Body of pancreas (tissue), 4 donors: ENCODE measurements at regions not wholly inside any gene's neighbourhood (a gene's known extent, or its start where the extent isn't known, plus 50 kb on each side); places are given as distances from the start of the nearest gene placed in this dataset.

Experiments used
- ATAC-seq: fragments of 150-250 bp; one replicate; pipeline ENCODE4 v1.9.1; 2016
- DNase-seq, 4 donors: peaks; one replicate each; pipeline ENCODE4 v3.0.0-alpha.2; 2019
- H3K27ac ChIP-seq, 4 donors: fragments of 200-600 bp; sonication (generic); 1 replicate in 3 of 4; 2 replicates in 1 of 4; pipeline versions ENCODE4 v1.5.1 to v1.6.1; 2016 to 2019; ENCODE audit warnings: mild to moderate bottlenecking in 1 of 4, mixed read lengths in 1 of 4, moderate library complexity in 1 of 4
- H3K27me3 ChIP-seq, 2 donors: fragments of 200-600 bp; sonication (generic); one replicate each; pipeline ENCODE4 v1.6.0; 2016; ENCODE audit warnings: mild to moderate bottlenecking in 1 of 2
- H3K36me3 ChIP-seq, 2 donors: fragments of 200-600 bp; sonication (generic); replicated peaks in 1 of 2; 2 replicates each; pipeline ENCODE4 v1.5.1; 2016; ENCODE audit warnings: low read depth in 2 of 2; ENCODE audit not compliant: insufficient read depth in 1 of 2
- H3K4me1 ChIP-seq: fragments of 200-600 bp; sonication (generic); one replicate; pipeline ENCODE4 v1.6.0; 2016
- H3K4me3 ChIP-seq, 2 donors: fragments of 200-600 bp; sonication (generic); 1 replicate in 1 of 2; 2 replicates in 1 of 2; pipeline ENCODE4 v1.5.1; 2016 to 2019
- H3K9me3 ChIP-seq, 3 donors: fragments of 200-600 bp; sonication (generic); 1 replicate in 2 of 3; 2 replicates in 1 of 3; pipeline ENCODE4 v1.5.1; 2016
- POLR2A ChIP-seq, 3 donors: fragments of 450-650 bp; IDR thresholded peaks; one replicate each; pipeline ENCODE4 v1.6.1; 2016; ENCODE audit warnings: antibody characterized with exemption in 3 of 3, mild to moderate bottlenecking in 2 of 3
- WGBS, 2 donors: methylation state at CpG; one replicate each; pipeline ENCODE4 v1.1.5; 2017; 5-methylcytosine and 5-hydroxymethylcytosine counted together
- intact Hi-C: fragments of 100-400 bp; cut with DNase I; formaldehyde crosslinking; loops from one replicate; pipeline ENCODE4 v1.15.1; 2023
- TF ChIP-seq, protein P1 (sequence below), 7 experiments: fragments of 450-650 bp in 4 of 7; fragments of 200-600 bp in 3 of 7; sonication (generic) in 3 of 7; IDR thresholded peaks; one replicate each; pipeline ENCODE4 v1.5.1; 2016 to 2019; ENCODE audit warnings: antibody characterized with exemption in 7 of 7

DNA sequence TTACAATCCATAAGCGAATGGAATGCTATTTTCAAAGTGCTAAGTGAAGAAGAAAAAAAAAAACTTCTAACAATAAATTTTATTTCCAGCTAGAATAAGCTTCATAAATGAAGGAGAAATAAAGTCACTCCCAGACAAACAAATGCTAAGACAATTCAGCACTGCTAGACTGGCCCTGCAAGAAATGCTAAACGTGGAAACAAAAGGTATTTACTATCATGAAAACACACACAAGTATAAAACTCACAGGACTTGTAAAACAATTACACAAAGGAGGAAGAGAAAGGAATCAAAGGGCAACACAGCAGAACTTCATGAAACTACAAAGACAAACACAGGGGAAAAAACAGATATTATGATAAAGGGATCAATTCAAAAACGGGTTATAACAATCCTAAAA, 85.8 kb upstream of the NELL2 start:
- 23 to 33% methylated on average over 3 of the region's 3 CpGs for WGBS, 2 donors
- intact Hi-C loops, result no loop called here
- no peak for DNase-seq

DNA sequence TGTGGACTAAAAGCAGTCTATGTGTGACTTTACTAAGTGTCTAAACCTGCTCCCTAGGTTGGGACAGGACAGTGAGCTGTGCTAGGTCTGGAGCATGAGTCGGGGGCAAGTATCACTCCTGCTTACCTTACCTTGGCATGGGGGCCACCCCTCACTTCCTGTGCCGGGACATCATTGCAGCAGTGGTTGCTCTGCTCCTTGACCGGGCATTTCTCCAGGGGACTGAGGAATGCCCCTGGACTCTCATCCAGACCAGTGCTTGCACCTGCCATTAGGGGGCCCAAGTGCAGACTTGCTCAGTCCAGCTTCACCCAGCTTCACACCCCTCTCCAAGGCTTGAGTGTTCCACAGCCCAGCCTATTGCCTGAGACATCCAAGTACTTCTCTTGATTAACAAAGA, 84.7 kb upstream of the NELL2 start:
- DNase-seq, result no peak
- 80 to 84% methylated on average over 2 to 3 of the region's 3 CpGs for WGBS, 2 donors
- H3K27ac ChIP-seq, result no peak overlapping the region
- no peaks in the 10 kb centered on the region for H3K9me3 ChIP-seq
- TF ChIP-seq, protein P1, sequence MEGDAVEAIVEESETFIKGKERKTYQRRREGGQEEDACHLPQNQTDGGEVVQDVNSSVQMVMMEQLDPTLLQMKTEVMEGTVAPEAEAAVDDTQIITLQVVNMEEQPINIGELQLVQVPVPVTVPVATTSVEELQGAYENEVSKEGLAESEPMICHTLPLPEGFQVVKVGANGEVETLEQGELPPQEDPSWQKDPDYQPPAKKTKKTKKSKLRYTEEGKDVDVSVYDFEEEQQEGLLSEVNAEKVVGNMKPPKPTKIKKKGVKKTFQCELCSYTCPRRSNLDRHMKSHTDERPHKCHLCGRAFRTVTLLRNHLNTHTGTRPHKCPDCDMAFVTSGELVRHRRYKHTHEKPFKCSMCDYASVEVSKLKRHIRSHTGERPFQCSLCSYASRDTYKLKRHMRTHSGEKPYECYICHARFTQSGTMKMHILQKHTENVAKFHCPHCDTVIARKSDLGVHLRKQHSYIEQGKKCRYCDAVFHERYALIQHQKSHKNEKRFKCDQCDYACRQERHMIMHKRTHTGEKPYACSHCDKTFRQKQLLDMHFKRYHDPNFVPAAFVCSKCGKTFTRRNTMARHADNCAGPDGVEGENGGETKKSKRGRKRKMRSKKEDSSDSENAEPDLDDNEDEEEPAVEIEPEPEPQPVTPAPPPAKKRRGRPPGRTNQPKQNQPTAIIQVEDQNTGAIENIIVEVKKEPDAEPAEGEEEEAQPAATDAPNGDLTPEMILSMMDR (IDR thresholded peaks at IDR 0.05), result no peak
- TF ChIP-seq POLR2A (IDR thresholded peaks at IDR 0.05), result no peak
- no peak for ATAC-seq
- intact Hi-C loops, result no loop called here
- no peak overlapping the region for H3K4me3 ChIP-seq
- no peaks in the 10 kb centered on the region for H3K27me3 ChIP-seq
- H3K4me1 ChIP-seq, result no peaks in the 10 kb centered on the region
- no peaks in the 10 kb centered on the region for H3K36me3 ChIP-seq

More for the DNA sequence above, 85.8 kb upstream of the NELL2 start:
- no peak overlapping the region for H3K4me3 ChIP-seq
- no peak overlapping the region for H3K27ac ChIP-seq
- ATAC-seq, result no peak
- no peak for TF ChIP-seq POLR2A (IDR thresholded peaks at IDR 0.05)
- TF ChIP-seq, protein P1 (IDR thresholded peaks at IDR 0.05), result no peak
- no peaks in the 10 kb centered on the region for H3K9me3 ChIP-seq
- no peaks in the 10 kb centered on the region for H3K4me1 ChIP-seq
- no peaks in the 10 kb centered on the region for H3K36me3 ChIP-seq
- H3K27me3 ChIP-seq, result no peaks in the 10 kb centered on the region

DNA sequence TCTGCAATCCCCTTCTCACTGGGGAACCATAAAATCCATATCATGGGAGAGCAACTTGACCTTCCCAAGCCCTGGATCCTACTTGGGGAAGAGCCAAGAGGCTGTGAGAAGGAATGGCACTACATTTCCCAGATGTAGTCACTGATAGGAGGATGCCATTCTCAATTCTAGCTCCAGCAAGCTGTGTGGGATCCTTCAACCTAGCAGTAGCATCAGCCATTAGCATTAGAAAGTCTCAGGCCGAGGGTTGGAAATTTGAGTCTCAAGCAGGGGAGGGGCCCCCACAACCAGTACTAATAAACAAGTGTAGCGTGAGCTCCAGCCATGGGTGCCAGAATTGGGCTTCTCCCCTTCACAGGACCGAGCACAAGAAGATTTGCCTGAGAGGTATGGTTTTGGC, 84.3 kb upstream of the NELL2 start:
- DNase-seq, result no peak
- 47 to 62% methylated on average over 2 to 3 of the region's 3 CpGs for WGBS, 2 donors
- intact Hi-C loops, result no loop called here
- Histone ChIP-seq H3K4me1 (no peaks in the 10 kb centered on the region), H3K9me3 (no peaks in the 10 kb centered on the region), H3K36me3 (no peaks in the 10 kb centered on the region), H3K27me3 (no peaks in the 10 kb centered on the region), H3K27ac (no peak overlapping the region), H3K4me3 (no peak overlapping the region)
- ATAC-seq, result no peak
- TF ChIP-seq POLR2A (IDR thresholded peaks at IDR 0.05), result no peak
- TF ChIP-seq, protein P1 (IDR thresholded peaks at IDR 0.05), result no peak

DNA sequence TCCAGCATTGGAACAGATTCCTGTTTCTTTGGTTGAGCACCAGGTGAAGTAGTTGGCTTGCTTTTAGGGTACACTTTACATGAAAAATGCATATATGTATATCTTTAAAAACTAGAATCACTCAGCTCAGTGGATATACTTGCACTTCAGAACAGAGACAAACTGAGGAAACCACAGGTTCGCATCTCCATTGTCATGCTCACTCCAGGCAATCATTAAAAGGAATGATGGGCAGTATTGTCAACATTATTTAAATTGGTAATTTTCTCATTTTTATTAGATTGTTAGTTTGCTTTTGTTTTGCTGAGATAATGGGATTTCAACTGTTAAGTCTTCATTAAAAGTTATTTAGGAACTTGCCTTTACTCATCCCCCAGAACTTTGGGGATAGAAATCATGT, 71.0 kb upstream of the NELL2 start:
- DNase-seq, result no peak
- H3K9me3 ChIP-seq, result no peaks in the 10 kb centered on the region
- ATAC-seq, result no peak
- H3K27ac ChIP-seq, result no peak overlapping the region
- 67 to 69% methylated on average over 1 of the region's 1 CpG for WGBS, 2 donors
- no peaks in the 10 kb centered on the region for H3K27me3 ChIP-seq
- no peaks in the 10 kb centered on the region for H3K4me1 ChIP-seq
- intact Hi-C loops, result no loop called here
- no peak overlapping the region for H3K4me3 ChIP-seq
- no peaks in the 10 kb centered on the region for H3K36me3 ChIP-seq
- no peak for TF ChIP-seq POLR2A (IDR thresholded peaks at IDR 0.05)
- TF ChIP-seq, protein P1 (IDR thresholded peaks at IDR 0.05), result no peak

DNA sequence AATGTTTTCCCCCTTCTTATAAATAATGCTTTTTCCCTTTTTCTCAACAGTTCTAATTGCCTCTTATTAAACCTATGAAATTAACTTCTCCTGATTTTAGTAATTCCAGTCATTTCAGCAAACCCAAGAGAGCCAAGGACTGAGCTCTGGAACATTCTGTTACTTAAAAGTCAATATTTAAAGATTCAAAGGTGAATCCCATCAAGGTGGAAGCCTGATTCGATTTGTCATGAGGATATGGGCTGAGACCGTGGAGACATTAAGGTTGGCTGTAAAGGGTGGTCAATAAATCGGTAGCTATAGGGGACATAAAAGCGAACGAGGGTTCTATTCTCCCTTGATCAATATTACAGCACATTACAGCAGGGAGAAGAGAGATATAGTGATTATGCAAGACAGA, 66.6 kb upstream of the NELL2 start:
- WGBS, 2 donors, result 22 to 33% methylated on average over 5 of the region's 5 CpGs
- ATAC-seq, result no peak

More for the DNA sequence above, 66.6 kb upstream of the NELL2 start:
- Histone ChIP-seq H3K4me3 (no peak overlapping the region), H3K4me1 (no peaks in the 10 kb centered on the region), H3K9me3 (no peaks in the 10 kb centered on the region), H3K36me3 (no peaks in the 10 kb centered on the region), H3K27ac (no peak overlapping the region), H3K27me3 (no peaks in the 10 kb centered on the region)
- DNase-seq, result no peak
- intact Hi-C loops, result no loop called here
- TF ChIP-seq, protein P1 (IDR thresholded peaks at IDR 0.05), result no peak
- no peak for TF ChIP-seq POLR2A (IDR thresholded peaks at IDR 0.05)
